Psoas muscle (tissue), 7 donors: ENCODE measurements at regions not wholly inside any gene's neighbourhood (a gene's known extent, or its start where the extent isn't known, plus 50 kb on each side); places are given as distances from the start of the nearest gene placed in this dataset.

Source experiments
- ATAC-seq, 4 donors: fragments of 200-7000 bp; cut with Tn5 transposase; one replicate each; pipeline ENCODE4 v1.9.1; 2020; ENCODE audit warnings: moderate library complexity in 3 of 4, mild to moderate bottlenecking in 2 of 4
- DNase-seq, 2 donors: peaks; one replicate each; pipeline ENCODE4 v3.0.0-alpha.2; 2020
- H3K27ac ChIP-seq: fragments of 200-600 bp; one replicate; pipeline ENCODE4 v1.8.0; 2022
- H3K27me3 ChIP-seq, 3 donors: fragments of 200-600 bp in 1 of 3; one replicate each; pipeline versions ENCODE4 v1.6.1 to v1.8.0; 2013 to 2022; ENCODE audit warnings: low read length in 2 of 3, mild to moderate bottlenecking in 2 of 3, moderate library complexity in 1 of 3; ENCODE audit not compliant: insufficient read depth in 3 of 3
- H3K36me3 ChIP-seq, 2 donors: fragments of 200-600 bp in 1 of 2; one replicate each; pipeline versions ENCODE4 v1.6.1 to v1.8.0; 2013 to 2022; ENCODE audit warnings: low read depth in 1 of 2, mild to moderate bottlenecking in 1 of 2, moderate library complexity in 1 of 2; ENCODE audit not compliant: insufficient read depth in 1 of 2
- H3K4me1 ChIP-seq: fragments of 200-600 bp; one replicate; pipeline ENCODE4 v1.8.0; 2022
- H3K4me3 ChIP-seq: fragments of 200-600 bp; one replicate; pipeline ENCODE4 v1.8.0; 2022; ENCODE audit warnings: mild to moderate bottlenecking
- H3K9me3 ChIP-seq: fragments of 200-600 bp; one replicate; pipeline ENCODE4 v1.8.0; 2022
- CTCF ChIP-seq: fragments of 200-600 bp; IDR thresholded peaks from one replicate; pipeline ENCODE4 v1.8.0; 2022; ENCODE audit warnings: antibody characterized with exemption
- WGBS, 3 donors: extraction: QIAGEN DNeasy Blood & Tissue Kit; methylation state at CpG; one replicate each; pipeline versions ENCODE4 v1.1.6 to v1.1.7; 2013; 5-methylcytosine and 5-hydroxymethylcytosine counted together
- intact Hi-C, 2 donors: fragments of 100-400 bp; cut with DNase I; formaldehyde crosslinking; loops; one replicate each; pipeline versions ENCODE4 v1.11.0 to v1.14.2; 2022
- donor health status: healthy with polysubstance abuse.
- donor health status: DM: no; HTN: no; CAD: no; lungs with moderate emphysema.
- donor health status: Bipolar disorder and iron deficiency.
- donor health status: healthy.
- donor health status: DM: yes; HTN: yes; CAD: no.
- donor health status: DM: no; HTN: no; CAD: no.
- donor health status: DM: yes; HTN: yes; CAD: no.

DNA sequence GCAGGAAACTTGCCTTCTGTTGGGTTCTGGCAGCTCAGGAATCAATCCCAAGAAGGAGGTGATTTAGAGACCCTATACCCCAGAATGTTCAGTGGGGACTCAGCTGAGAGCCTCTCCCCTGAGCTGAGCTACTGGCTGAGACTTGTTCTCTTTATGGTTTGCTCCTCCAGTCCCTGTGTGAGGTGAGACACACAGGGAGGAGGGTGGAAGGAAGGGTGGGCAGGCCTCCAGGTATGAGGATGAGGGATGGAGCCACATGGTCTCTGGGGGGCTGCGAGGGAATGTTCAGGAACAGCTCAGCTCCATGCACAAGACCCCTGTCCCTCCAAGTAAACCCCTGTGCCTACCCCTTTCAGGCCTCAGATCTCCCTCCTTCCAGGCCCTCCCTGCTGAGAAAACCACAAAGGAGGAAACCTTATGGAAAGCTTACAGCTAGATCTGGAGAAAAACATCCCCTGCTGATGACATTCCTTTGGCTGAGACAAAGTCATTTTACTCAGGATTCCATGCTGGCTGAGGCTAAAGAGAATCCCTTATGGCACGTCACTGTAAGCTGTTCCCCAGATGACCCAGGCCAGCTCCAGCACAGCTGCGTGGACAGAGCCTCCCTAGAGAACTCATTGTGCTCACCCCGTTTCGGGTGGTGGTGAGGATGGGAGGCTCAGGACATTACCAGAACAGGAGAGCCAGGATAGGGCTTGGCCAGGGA is 91.5 kb upstream of the IPO9 start:
- intact Hi-C loops, result no loop called here
- Histone ChIP-seq H3K4me3 (no peak overlapping the region), H3K4me1 (peaks cover 14% of the 10 kb centered on the region), H3K27ac (no peak overlapping the region), H3K36me3 (no peaks in the 10 kb centered on the region), H3K27me3 (peaks cover 0 to 21% (median 0%) of the 10 kb centered on the region in 3 donors), H3K9me3 (no peaks in the 10 kb centered on the region)
- TF ChIP-seq CTCF, result no peak
- peak; percentile 57 to 82 for DNase-seq
- 37 to 52% (median 37%) methylated on average over 5 of the region's 5 CpGs for WGBS, 3 donors
- ATAC-seq, result peak; percentile 45 to 72 (median 54)

DNA sequence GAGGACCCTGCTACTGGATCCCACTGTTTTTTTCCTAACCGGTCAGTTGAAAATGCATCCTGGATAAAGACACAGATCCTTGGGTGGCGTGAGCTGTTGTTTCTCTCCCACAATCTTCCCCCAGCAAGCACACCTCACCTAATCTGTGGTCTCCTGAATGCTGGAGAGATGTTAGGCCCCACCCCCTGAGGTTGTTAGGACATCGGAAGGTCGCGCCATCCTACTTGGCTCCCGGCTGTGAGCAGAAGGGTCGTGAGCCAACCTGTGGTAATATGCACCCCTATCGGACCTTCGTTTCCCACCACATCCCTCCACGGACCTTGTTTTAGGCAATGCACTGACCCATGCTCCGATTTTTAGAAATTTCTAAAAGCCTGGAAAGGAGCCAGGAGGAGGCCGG is 89.9 kb upstream of the IPO9 start:
- ATAC-seq (peak in 2 of 4 donors; percentile 2 to 7), DNase-seq (no peak)
- H3K9me3 ChIP-seq, result no peaks in the 10 kb centered on the region
- intact Hi-C loops, result no loop called here
- TF ChIP-seq CTCF, result no peak
- peak overlapping the region; percentile 61 for H3K4me3 ChIP-seq
- peaks cover 0 to 28% (median 0%) of the 10 kb centered on the region in 3 donors for H3K27me3 ChIP-seq
- 21 to 30% (median 25%) methylated on average over 12 of the region's 12 CpGs for WGBS, 3 donors
- no peak overlapping the region for H3K27ac ChIP-seq
- H3K4me1 ChIP-seq, result peaks cover 14% of the 10 kb centered on the region
- H3K36me3 ChIP-seq, result no peaks in the 10 kb centered on the region

- DNase-seq (peak in 1 of 2 donors; percentile 46), ATAC-seq (peak; percentile 53 to 74 (median 66))
- no peaks in the 10 kb centered on the region for H3K9me3 ChIP-seq
- peak overlapping the region; percentile 10 for H3K27ac ChIP-seq
- peaks cover 14% of the 10 kb centered on the region for H3K4me1 ChIP-seq
- H3K4me3 ChIP-seq, result peak overlapping the region; percentile 61
- intact Hi-C loops, result loop anchor here in 1 of 2 donors (5.0 kb wide), 1 partner anchor 43 kb away; no protein-coding TSS in a partner anchor
- H3K36me3 ChIP-seq, result no peaks in the 10 kb centered on the region
- no peak for TF ChIP-seq CTCF
- peaks cover 0 to 31% (median 0%) of the 10 kb centered on the region in 3 donors for H3K27me3 ChIP-seq
- 3 to 10% (median 5%) methylated on average over 37 to 38 of the region's 38 CpGs for WGBS, 3 donors
Observed at GRCh38 chr1:201739492-201740085, 89.4 kb upstream of the IPO9 start.

DNA sequence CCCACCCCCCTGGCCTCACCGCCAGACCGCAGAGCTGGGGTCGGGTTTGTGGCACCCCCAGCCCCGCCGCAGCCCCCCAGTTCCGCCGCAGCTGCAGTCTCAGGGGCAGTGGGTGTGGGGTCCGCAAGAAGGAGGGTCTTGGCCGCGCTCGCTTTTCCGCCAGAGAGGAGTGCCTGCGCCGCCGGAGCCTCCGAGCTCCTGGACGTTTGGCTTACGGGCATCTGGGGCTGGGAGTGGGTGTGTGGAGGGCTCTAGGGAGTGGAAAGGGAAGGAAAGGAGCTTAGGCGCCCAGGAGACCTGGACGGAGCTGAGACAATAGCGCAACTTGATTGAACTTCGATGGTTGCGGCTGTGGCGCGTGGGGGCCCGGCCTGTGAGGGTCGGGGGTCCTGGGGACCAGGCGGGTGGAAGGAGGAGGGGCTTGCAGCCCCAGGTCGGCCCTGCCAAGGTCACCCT is 88.8 kb upstream of the IPO9 start:
- no peak for TF ChIP-seq CTCF
- intact Hi-C loops, result loop anchor here in 1 of 2 donors (5.0 kb wide), 1 partner anchor 42 kb away; no protein-coding TSS in a partner anchor
- Histone ChIP-seq H3K4me1 (peaks cover 14% of the 10 kb centered on the region), H3K36me3 (no peaks in the 10 kb centered on the region), H3K27ac (peak overlapping the region; percentile 10), H3K9me3 (no peaks in the 10 kb centered on the region), H3K4me3 (peak overlapping the region; percentile 61), H3K27me3 (peaks cover 0 to 33% (median 0%) of the 10 kb centered on the region in 3 donors)
- DNase-seq (no peak), ATAC-seq (peak in 1 of 4 donors; percentile 36)
- 19 to 23% (median 20%) methylated on average over 28 to 29 of the region's 29 CpGs for WGBS, 3 donors
